HG03571 (cell line): ENCODE measurements at regions not wholly inside any gene's neighbourhood (a gene's known extent, or its start where the extent isn't known, plus 50 kb on each side); places are given as distances from the start of the nearest gene placed in this dataset.
"Not testable (repeated sequence)": the region's sequence is repeated elsewhere in the genome, so short reads cannot be mapped to it uniquely, and the experiment has no call there.

ENCODE experiments used
- ATAC-seq: cut with Tn5 transposase; IDR thresholded peaks from one replicate; pipeline ENCODE4 v1.9.1; 2021; ENCODE audit not compliant: unreplicated experiment

DNA sequence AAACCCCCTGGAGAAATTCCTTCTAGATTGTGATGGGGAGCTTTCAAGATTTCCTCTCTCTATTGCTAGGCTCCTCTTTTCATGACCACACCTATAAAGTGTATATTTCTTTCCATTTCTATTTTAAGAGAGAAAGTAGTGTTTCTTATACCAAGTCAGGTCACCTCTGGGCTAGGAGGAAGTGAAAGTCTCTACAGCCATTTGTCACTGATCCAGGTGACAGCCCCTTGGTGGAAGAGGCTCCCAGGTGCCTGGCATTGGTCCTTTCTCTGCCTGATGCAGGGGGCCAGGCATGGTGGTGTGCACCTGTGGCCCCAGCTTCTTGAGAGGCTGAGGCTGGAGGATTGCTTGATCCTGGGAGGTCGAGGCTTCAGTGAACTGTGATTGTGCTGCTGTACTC is 64.7 kb downstream of the DHCR7 start:
- no peak for ATAC-seq

DNA sequence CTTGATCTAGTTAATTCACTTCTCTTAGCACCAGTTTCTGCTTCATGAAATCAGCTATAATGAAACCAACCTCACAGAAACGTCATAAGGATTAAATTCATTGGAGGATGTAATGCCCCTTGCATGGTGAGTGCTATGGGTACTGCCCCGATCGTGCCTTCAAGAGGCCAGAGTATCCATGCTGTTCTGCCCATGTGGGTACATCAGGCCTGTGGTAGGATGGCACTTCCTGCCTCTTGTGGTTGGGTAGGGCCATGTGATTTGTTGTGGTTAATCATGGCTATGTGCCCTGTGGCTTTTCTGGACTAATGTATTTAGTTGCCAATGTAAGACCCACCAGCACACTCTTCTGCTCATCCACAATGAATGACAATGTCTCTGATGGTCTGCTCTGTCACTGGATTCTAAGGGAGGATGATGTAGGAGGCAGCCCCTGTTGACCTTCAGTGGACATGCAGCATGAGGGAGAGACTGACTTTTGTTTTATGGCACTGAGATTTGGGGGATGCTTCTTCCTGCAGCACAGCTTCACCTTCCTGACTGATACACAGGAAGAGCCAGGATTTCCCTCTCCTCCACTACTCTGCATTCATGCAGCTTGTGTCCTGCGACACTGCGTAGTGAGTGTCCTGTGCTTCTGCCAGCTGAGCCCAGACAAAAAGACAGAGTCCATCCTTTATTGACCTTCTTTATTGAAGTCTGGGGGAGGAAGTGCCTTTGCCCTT is 66.2 kb downstream of the DHCR7 start:
- no peak for ATAC-seq

DNA sequence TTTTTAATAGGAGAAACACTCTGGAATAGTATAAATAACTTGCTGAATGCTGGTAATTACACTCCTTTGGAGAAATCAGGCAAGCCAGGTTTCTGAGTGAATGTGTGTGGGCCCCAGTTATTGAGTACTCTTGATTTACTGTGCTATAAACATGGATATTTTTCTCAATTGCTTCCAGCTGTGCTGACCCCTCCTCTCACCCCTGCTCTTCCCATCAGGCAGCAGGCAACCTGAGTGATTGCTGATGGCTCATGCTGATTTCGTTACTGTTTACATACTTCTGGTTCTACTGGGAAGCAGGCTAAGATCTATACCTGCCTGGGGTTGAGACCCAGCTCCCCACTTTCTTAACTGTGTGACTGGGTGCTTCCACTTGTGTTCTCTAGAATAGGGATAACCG is 68.5 kb downstream of the DHCR7 start:
- no peak for ATAC-seq

DNA sequence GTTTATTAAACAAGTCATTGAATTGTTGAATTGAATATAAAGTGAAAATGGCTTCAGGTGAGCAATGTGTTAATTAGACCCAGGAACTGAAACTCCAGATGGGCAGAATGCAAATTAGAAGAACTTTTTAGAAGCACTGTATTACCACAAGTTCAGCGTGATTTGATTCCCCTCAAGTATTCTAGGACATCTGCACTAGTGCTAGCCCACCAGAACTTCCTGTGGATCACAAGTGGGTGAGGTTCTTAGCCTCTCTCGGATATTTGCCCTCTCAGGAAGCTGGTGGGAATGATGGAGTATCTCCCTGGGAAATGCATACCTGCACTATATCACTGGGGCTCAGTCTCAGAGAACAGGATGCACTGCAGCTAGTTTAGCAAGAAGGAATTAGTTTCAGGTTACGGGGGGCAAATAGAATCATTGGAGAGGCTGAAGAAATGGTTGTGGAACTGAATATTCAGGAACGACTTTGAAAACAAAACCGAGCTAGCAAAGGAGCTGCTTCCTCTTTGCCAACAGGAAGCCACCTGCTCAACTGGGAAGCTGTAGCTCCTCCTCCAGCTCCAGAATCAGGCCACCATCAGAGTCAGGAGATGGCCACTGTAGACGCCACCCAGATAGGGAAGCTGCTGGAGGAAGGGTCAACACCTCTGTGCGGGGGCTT is 74.3 kb downstream of the DHCR7 start:
- peak; percentile 58 for ATAC-seq

DNA sequence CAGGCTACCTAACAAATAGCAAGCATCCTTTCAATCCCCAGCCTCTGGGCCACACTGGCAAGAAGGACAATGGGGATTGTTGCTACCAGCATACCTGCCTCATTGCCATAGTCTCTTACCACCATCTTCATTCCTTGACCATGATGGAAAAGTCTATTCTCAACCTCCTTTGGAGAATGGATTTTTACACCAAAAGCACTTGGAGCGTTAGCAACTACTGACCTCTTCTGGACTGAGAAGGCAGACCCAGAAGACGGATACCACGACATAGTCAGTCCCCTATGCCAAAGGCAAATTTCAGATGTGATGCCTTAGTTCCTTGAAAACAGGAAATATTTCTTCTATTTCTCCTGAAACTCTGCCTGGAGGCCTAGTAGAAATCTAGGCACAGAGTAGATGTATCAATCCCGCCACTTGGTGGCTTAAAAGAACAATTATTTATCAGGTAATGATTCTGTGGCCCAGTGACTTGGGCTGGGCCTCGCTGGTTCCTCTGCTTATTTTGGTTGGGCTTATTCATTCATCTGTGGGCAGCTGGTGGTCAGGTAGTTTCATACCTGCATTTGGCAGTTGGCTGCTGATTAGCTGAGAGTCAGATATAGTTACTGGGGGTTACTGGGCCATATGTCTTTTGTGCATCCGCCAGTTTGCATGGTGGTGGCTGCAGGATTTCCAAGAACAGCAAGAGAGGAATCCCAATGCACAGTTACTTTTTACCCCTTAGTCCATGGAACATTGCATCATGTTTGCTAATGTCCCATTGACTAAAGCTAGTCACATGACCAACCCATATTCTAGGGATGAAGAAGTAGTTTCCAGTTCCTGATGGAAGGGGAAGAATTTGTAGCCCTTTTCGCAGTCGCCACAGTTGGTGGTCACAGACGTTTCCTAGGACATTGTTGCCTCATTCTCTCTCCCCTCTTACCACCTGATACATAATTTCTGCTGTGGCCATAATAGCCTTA is 75.2 kb downstream of the DHCR7 start:
- no peak for ATAC-seq

DNA sequence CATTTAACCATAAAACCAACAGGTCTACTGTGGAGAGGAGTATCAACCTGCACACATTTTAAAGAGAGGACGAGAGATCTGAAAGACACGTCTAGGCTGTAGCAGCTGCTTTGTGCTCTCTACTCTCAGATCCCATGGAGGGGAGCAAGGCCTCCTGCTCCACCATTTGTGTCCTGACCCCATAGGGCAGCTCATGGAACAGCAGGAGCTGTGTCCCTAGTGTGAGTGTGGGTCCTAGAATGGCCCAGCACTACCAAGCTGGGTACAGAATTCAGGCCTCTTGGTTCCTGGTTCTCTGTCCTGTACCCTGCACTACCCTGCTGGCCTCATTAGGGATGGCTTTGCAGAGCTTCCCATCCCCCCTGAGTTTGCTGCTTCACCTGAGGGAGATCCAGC is 76.5 kb downstream of the DHCR7 start:
- no peak for ATAC-seq

DNA sequence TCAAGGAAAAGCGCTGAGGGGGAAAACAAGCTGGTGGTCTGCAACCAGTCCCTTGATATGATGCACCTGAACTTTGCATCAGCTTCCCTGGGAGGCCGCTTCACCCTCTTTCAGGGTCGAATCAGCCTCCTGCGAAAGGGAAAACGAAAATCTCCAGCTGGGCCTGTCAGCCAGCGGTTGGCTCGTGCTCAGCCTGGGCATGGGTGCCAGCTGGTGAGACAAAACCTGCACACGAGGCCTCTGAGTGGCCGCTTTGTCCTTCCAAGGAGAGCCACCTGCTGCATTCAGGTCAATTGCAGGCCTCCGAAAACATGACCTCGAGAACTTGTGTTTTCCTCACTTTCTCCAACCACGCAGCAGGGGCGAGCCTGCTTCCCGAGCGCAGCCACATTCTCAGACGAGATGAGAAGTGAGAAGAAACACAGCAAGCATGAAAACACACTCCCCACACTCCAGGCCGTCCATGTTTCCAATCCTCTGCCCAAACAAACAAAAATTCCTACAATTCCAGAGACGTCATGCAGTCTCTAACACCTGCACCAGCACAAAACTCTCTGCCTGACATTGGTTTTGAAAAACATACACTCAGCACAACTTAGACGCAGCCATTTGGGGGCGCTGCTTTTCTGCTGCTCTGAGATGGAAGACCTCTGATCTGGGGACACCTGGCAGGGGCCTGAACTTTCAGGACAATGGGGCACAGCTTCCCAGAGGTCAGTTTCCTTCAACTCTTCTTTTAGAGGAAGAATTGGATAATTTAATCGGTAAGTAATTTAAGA is 77.1 kb downstream of the DHCR7 start:
- ATAC-seq = no peak

DNA sequence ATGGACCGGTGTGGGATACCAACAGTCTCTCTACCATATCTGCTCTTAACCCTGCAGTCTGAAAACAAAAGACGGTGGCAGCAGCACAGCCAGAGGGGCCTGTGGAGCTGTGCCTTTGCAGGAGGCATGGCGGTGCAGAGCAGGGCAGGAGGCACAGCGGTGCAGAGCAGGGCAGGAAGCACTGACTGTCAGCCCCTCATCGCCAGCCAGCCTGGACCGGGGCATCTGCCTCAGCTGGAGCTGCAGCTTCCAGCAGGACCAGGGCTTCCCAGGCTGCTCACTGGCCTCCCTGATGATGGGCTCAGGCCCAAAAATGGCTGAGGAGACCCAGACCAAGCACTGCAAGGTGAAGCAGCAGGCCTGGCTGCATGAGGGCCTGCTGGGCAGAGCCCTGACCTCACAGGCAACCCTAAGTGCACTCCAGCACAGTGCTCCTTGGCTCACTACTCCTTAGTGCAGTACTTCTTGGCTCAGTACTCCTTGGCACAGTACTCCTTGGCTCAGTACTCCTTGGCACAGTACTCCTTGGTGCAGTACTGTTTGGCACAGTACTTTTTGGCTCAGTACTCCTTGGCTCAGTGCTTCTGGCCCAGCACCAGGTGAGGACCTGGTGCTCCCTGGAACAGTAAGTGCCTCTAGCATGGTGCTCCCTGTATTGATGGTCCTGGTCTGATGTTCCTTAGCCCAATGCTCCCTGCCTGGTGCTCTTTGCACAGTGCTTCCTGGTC is 78.0 kb downstream of the DHCR7 start:
- ATAC-seq = no peak

DNA sequence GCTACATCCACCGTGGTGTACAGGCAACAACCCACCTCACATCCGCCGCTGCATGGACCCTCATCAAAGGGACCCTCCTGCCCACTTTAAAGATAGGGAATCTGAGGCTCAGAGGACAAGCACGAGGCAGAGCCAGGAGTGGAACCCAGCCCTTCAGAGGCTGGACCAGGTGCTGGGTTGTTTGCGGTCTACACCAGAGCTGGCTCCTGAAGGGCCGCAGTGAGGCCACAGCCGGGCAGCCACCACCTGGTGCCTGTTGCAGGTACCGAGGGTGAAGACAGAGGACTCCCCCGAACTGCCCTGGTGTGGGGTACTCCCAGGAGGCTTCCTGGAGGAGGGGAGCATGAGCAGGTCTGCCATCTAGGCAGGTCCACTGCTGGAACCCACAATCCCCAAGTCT is 78.8 kb downstream of the DHCR7 start:
- ATAC-seq = no peak

DNA sequence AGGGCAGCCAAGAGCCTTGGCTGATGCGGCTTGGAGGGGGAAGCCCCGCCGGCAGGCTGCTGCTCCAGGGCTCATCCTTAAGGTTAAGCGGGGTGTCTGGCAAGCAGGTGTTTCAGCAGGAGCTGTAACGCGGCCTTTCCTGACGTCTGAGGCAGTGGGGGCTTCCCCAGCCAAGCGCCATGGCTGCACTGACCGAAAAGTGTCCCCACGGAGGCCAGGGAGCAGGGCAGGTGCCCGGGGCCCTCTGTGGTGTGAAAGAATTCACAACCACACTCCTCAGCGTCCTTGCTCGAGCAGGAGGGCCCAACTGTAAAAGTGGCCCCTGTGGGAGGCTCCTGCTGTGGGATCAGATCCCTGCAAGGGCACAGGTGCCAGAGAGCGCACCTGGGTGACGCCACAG is 79.2 kb downstream of the DHCR7 start:
- no peak for ATAC-seq

DNA sequence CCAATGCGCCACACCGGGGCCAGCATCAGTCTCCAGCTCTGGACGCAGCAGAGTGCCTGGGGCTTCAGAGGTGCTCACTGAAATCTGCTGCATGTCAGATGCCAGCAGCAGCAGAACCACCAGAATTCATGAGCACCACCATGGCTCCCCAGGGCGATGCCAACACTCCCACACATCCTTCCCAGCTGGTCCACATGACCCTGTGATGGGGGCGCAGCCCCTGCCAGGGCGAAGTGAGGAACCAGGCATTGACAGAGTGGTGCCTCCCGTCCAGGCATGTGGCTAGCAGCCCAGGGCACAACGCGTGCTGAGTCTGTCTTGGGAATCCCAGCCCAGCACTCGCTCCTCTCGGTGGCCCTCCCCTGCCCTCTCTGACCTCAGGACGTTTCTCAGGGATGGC is 80.4 kb downstream of the DHCR7 start:
- no peak for ATAC-seq

DNA sequence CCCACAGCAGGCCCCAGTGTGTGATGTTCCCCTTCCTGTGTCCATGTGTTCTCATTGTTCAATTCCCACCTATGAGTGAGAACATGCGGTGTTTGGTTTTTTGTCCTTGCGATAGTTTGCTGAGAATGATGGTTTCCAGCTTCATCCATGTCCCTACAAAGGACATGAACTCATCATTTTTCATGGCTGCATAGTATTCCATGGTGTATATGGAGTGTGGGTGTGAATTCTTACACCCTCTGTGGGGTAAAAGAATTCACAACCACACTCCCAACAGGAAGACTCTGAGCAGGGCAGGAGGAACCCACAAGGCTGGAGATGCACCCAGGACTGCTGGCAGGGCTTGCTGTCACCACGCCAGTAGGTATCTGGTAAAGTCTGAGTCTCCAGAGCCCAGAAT is 80.9 kb downstream of the DHCR7 start:
- not testable (repeated sequence) for ATAC-seq

DNA sequence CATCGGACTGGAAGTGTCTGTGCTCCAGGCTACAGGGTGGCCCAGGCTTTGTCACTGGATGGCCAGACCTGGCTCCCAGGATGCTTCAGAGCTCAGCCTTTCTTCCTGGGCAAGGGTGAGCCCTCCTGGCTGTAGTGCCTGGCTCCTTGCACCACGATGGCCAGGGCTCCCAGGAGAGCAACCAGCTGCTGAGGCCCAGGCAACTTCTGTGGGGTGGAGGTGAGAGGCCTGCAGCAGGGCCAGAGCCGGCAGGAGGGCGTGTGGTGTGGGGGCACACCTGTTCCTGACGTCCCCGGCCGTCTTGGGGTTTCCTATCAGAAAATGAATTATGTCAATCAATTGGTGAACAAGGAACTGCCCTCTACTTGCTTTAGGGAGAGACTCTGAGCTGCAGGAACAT is 82.1 kb downstream of the DHCR7 start:
- ATAC-seq = no peak

DNA sequence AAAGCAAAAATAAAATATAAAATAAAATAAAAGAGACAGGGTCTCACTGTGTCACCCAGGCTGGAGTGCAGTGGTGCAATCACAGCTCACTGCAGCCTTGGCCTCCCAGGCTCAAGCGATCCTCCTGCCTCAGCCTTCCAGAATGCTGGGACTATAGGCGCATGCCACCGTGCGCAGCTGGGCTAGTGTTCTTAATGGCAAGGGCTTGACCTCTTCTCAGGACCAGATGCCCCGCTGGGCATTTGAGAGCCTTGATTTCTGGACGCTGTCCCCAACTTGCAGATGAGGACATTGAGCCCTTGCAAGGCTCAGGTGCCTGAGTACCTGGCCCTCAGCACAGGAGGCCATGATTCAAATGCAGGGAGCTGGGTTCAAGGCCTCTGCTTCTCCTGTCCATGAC is 82.6 kb downstream of the DHCR7 start:
- no peak for ATAC-seq

DNA sequence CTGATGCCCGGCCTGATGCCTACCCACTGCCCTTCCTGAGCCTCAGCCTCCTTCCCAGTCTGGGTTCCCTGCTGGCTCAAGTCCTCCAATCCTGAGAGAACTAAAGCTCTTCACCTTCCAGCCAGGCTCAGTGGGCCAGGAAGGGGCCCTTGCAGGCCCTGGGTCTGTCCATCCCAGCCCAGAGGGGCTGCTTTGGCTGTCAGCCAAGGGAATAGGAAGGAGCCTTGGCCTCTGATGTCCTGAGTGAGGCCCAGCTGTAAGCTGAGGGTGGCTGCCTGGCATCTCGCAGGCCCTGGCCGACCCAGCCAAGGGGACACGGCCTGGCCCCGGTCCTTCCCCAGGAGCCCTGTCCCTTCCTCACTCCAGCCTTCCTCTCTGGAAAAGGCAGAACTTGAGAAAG is 83.4 kb downstream of the DHCR7 start:
- no peak for ATAC-seq

DNA sequence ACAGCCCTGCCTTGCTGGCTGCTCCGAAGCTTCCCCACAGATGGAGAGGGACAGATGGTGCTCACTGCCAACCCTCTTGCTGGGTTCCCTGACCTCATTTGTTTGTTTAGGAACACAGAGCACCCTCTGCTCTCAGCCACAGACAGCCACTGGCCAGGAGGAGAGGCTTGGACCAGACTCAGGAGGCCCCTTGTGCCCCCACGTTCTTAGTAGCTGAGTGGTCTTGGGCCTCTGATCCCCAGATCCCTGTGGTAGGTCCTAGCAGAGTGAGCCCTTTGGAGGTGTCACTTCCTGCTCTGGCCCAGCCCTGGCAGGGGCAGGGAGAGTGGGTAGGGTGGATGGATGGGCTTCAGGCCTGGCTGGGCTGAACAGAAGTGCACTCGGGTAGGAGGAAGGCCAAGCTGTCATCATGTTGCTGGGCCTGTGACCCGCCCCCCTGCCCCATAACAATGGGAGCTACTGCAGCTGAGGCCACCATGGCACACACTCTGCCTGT is 84.0 kb downstream of the DHCR7 start:
- no peak for ATAC-seq

DNA sequence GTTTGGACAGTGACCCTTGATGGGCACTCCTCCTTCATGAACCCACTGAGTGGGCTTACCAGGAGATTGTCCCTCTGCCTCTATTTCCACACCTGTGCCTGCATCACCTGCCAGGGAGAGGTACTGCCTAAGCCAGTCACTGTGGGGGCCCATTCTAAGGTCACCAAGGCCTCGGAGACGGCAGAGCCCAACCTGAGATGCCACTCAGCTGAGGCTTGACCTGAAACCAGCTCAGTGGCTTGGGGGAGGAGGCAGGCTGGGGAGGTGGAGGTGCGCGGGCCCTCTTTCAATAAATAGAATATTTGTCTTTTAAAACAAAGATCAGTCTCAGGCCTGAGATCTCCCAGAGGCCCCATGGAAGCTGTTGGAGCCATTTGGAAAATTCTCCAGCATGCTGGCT is 84.5 kb downstream of the DHCR7 start:
- no peak for ATAC-seq

DNA sequence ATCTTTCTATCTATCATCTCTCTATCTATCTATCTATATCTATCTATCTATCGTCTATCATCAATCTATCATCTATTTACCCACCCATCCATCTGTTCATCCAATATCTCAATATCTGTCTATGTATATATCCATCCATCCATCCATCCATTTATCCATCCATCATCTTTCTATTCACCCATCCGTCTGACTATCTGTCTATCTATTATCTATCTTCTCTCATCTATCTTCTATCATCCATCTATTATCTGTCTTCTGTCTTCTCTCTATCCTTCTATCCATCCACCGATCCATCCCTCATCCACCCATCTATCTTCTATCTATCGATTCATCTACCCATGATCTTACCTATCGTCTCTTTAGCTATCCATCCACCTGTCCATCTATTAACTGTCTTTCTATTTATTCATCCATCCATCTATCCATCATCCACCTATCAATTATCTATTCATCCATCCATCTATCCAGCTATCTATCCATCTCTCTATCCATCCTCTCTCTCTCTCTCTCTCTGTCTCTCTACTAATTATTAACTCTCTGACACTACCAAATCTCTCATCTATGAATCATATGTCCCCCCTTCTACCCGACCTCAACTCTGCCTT is 89.1 kb downstream of the DHCR7 start:
- ATAC-seq = no peak

DNA sequence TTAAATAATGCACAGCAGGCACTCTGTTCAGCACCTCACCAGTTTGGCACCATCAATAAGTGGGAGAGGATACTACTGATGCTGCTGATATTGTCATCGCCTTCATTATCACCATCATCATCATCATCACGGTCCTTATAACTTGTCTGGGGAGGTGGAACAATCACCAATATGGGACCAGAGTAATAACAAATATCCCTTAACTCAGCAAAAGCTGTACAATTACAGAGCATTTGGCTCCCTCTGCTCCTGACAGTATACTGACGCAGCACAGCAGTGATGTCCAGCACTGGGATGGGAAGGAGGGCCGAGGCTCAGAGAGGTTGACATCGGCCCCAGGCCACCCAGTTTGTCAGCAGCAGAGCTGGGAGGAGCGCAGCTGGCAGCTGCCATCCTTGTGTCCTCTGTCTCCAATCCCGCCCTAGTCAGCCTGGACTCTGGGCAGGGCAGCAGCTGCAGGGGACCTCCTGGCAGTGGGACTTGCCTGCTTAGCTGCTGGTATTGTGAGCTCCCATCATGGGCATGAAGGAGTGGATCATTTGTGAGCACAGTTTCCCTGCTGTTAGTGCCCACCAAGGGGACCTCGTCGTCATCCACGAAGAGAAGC is 90.0 kb downstream of the DHCR7 start:
- no peak for ATAC-seq
